HCT116 (cell line): ENCODE measurements at regions not wholly inside any gene's neighbourhood (a gene's known extent, or its start where the extent isn't known, plus 50 kb on each side); places are given as distances from the start of the nearest gene placed in this dataset.

Source experiments
- ATAC-seq: fragments of 200-7000 bp; cut with Tn5 transposase; 2 replicates; pipeline ENCODE4 v1.9.1; 2020; ENCODE audit warnings: mild to moderate bottlenecking, moderate library complexity
- BruUV-seq: library from RNA; stranded (reverse); fragments of 400-500 nt; replicated peaks from 2 replicates; lab custom pipeline; 2021; lab: Mats Ljungman, UMichigan
- CTCF ChIA-PET: fragments of 300-600 bp; sonication (Branson Sonifier 250); formaldehyde crosslinking; loops from one replicate; lab custom pipeline; 2021; ENCODE audit warnings: antibody characterized with exemption; lab: Charles Lee
- POLR2A ChIA-PET: fragments of 300-600, 350-600 bp; sonication (Branson Sonifier 250); formaldehyde crosslinking; loops from one replicate; lab custom pipeline; 2021; ENCODE audit warnings: antibody characterized with exemption; lab: Charles Lee
- RAD21 ChIA-PET, 2 experiments: fragments of 300-600 bp; sonication (Branson Sonifier 250); formaldehyde crosslinking; loops; one replicate each; lab custom pipeline; 2023; ENCODE audit warnings: low total read pairs in 2 of 2; ENCODE audit not compliant: uncharacterized antibody in 2 of 2, unreplicated experiment in 2 of 2, low non-redundant PET in 1 of 2; lab: Charles Lee
- DNase-seq: peaks from one replicate; pipeline ENCODE4 v3.0.0-alpha.2; 2010; ENCODE audit warnings: low read depth, low spot score
- H2AFZ ChIP-seq: fragments of 200-600 bp; shearing (Covaris generic), sonication (generic); 2 replicates; pipeline ENCODE4 v1.6.1; 2017; ENCODE audit warnings: low read depth, mixed run types, mixed read lengths, antibody characterized with exemption, low read length; ENCODE audit not compliant: poor library complexity, severe bottlenecking
- H3K27ac ChIP-seq: 2 replicates; pipeline ENCODE4 v1.5.1; 2012; ENCODE audit warnings: low read depth, low read length
- H3K27me3 ChIP-seq: fragments of 200-600 bp; sonication (generic); 2 replicates; pipeline ENCODE4 v1.6.1; 2016; ENCODE audit warnings: mixed run types, low read length, mixed read lengths; ENCODE audit not compliant: insufficient read depth
- H3K36me3 ChIP-seq, 2 experiments: fragments of 200-500 bp in 1 of 2; fragments of 200-600 bp in 1 of 2; sonication (Bioruptor generic) in 1 of 2; sonication (generic) in 1 of 2; 2 replicates each; pipeline versions ENCODE4 v1.5.1 to v1.6.1; 2014 to 2016; ENCODE audit warnings: low read length in 2 of 2, inconsistent platforms in 1 of 2, mixed read lengths in 1 of 2, mixed run types in 1 of 2; ENCODE audit not compliant: insufficient read depth in 2 of 2, control insufficient read depth in 1 of 2
- H3K4me1 ChIP-seq, 2 experiments: fragments of 200-600 bp in 1 of 2; sonication (generic) in 1 of 2; 2 replicates each; pipeline versions ENCODE4 v1.5.1 to v1.6.1; 2012 to 2017; ENCODE audit warnings: low read length in 2 of 2, inconsistent platforms in 1 of 2, mild to moderate bottlenecking in 1 of 2, mixed read lengths in 1 of 2, mixed run types in 1 of 2, moderate library complexity in 1 of 2; ENCODE audit not compliant: insufficient read depth in 2 of 2, control insufficient read depth in 1 of 2
- H3K4me2 ChIP-seq: fragments of 200-600 bp; sonication (generic); 2 replicates; pipeline ENCODE4 v1.6.1; 2017; ENCODE audit warnings: mixed run types, low read length, mixed read lengths
- H3K4me3 ChIP-seq, 2 experiments: fragments of 200-600 bp in 1 of 2; sonication (generic) in 1 of 2; replicated peaks in 1 of 2; 2 replicates each; pipeline ENCODE4 v1.5.1; 2011 to 2016; ENCODE audit warnings: low read length in 2 of 2, control low read depth in 1 of 2, low read depth in 1 of 2, mild to moderate bottlenecking in 1 of 2, mixed read lengths in 1 of 2, mixed run types in 1 of 2
- H3K79me2 ChIP-seq: fragments of 200-600 bp; sonication (generic); 2 replicates; pipeline ENCODE4 v1.6.1; 2017; ENCODE audit warnings: mild to moderate bottlenecking, mixed run types, low read length, moderate library complexity, mixed read lengths; ENCODE audit not compliant: insufficient read depth
- H3K9ac ChIP-seq: fragments of 200-600 bp; sonication (generic); 2 replicates; pipeline ENCODE4 v1.6.1; 2016; ENCODE audit warnings: low read length, mixed read lengths
- H3K9me2 ChIP-seq: fragments of 200-600 bp; sonication (generic), shearing (Covaris generic); 2 replicates; pipeline ENCODE4 v1.6.1; 2017; ENCODE audit warnings: mixed run types, mild to moderate bottlenecking, moderate library complexity; ENCODE audit not compliant: insufficient read depth
- H3K9me3 ChIP-seq, 2 experiments: fragments of 200-500 bp in 1 of 2; fragments of 200-600 bp in 1 of 2; sonication (Bioruptor generic) in 1 of 2; sonication (generic) in 1 of 2; 2 replicates each; pipeline ENCODE4 v1.6.1; 2014 to 2017; ENCODE audit warnings: low read length in 2 of 2, mixed read lengths in 2 of 2, inconsistent platforms in 1 of 2, low read depth in 1 of 2, mild to moderate bottlenecking in 1 of 2, mixed run types in 1 of 2, moderate library complexity in 1 of 2; ENCODE audit not compliant: control insufficient read depth in 1 of 2, insufficient read depth in 1 of 2
- H4K20me1 ChIP-seq: fragments of 200-600 bp; sonication (generic), shearing (Covaris generic); 2 replicates; pipeline ENCODE4 v1.6.1; 2017; ENCODE audit warnings: mixed run types, mild to moderate bottlenecking, moderate library complexity; ENCODE audit not compliant: insufficient read depth
- ATF3 ChIP-seq: IDR thresholded peaks from 2 replicates; pipeline ENCODE4 v1.6.1; 2012
- CEBPB ChIP-seq: IDR thresholded peaks from 2 replicates; pipeline ENCODE4 v1.6.1; 2012; ENCODE audit warnings: low read depth
- CTCF ChIP-seq, 3 experiments: fragments of 200-600 bp in 1 of 3; sonication (generic) in 1 of 3; IDR thresholded peaks in 2 of 3; conservative IDR thresholded peaks in 1 of 3; 2 replicates each; pipeline ENCODE4 v1.5.1; 2012 to 2017; ENCODE audit warnings: low read depth in 2 of 3, low read length in 2 of 3, antibody characterized with exemption in 1 of 3, borderline replicate concordance in 1 of 3, control low read depth in 1 of 3, mild to moderate bottlenecking in 1 of 3, mixed read lengths in 1 of 3, mixed run types in 1 of 3, moderate library complexity in 1 of 3; ENCODE audit not compliant: insufficient read depth in 1 of 3
- EZH2 ChIP-seq: fragments of 200-600 bp; sonication (generic); IDR thresholded peaks from 2 replicates; pipeline ENCODE4 v1.6.1; 2017; ENCODE audit warnings: antibody characterized with exemption, mixed run types
- EZH2phosphoT487 ChIP-seq: fragments of 200-600 bp; IDR thresholded peaks from 2 replicates; pipeline ENCODE4 v1.6.1; 2018; ENCODE audit warnings: antibody characterized with exemption, borderline replicate concordance
- FOSL1 ChIP-seq: IDR thresholded peaks from 2 replicates; pipeline ENCODE4 v1.6.1; 2012; ENCODE audit warnings: low read depth
- JUND ChIP-seq: IDR thresholded peaks from 2 replicates; pipeline ENCODE4 v1.6.1; 2012
- POLR2AphosphoS5 ChIP-seq: IDR thresholded peaks from 2 replicates; pipeline ENCODE4 v1.6.1; 2011; ENCODE audit warnings: mild to moderate bottlenecking, low read depth, low read length, moderate library complexity
- REST ChIP-seq: IDR thresholded peaks from 2 replicates; pipeline ENCODE4 v1.6.1; 2012; ENCODE audit warnings: low read depth
- TCF7L2 ChIP-seq: IDR thresholded peaks from 2 replicates; pipeline ENCODE4 v1.7.0; 2011; ENCODE audit warnings: borderline replicate concordance, inconsistent platforms; ENCODE audit not compliant: insufficient read depth, insufficient read length; ENCODE audit errors: extremely low read depth
- YY1 ChIP-seq: IDR thresholded peaks from 2 replicates; pipeline ENCODE4 v1.6.1; 2011; ENCODE audit warnings: low read length, low read depth, moderate library complexity, mild to moderate bottlenecking; ENCODE audit not compliant: insufficient replicate concordance; ENCODE audit errors: extremely low read depth
- ZBTB33 ChIP-seq: IDR thresholded peaks from 2 replicates; pipeline ENCODE4 v1.6.1; 2011; ENCODE audit warnings: mild to moderate bottlenecking, low read length, moderate library complexity; ENCODE audit not compliant: insufficient replicate concordance; ENCODE audit errors: extremely low read depth
- ZFX ChIP-seq: fragments of 450-650 bp; IDR thresholded peaks from 2 replicates; pipeline ENCODE4 v1.6.1; 2017
- ZNF274 ChIP-seq: fragments of 200-500 bp; sonication (Bioruptor generic); IDR thresholded peaks from 2 replicates; pipeline ENCODE4 v1.6.1; 2014; ENCODE audit warnings: mild to moderate bottlenecking, low read depth, low read length, inconsistent platforms
- intact Hi-C: fragments of 100-400 bp; cut with micrococcal nuclease; formaldehyde crosslinking; loops from 2 replicates; pipeline ENCODE4 v1.10.0; 2022

GRCh38 chr6:63140692-63141318 lies 70.5 kb upstream of the FKBP1C start:
- Histone ChIP-seq H3K36me3 (no peaks in the 10 kb centered on the region), H3K4me3 (no peak overlapping the region), H3K79me2 (no peaks in the 10 kb centered on the region), H3K4me2 (no peak overlapping the region), H3K27ac (no peak overlapping the region), H3K9me2 (no peaks in the 10 kb centered on the region), H2AFZ (no peak overlapping the region), H4K20me1 (no peaks in the 10 kb centered on the region), H3K27me3 (no peaks in the 10 kb centered on the region), H3K9ac (no peak overlapping the region), H3K9me3 (no peaks in the 10 kb centered on the region), H3K4me1 (no peaks in the 10 kb centered on the region)
- RAD21 ChIA-PET: no interaction called here
- DNase-seq (no peak), ATAC-seq (no peak)
- CTCF ChIA-PET: no interaction called here
- BruUV-seq: no TSS peak
- intact Hi-C loops: no loop called here
- TF ChIP-seq POLR2AphosphoS5: no peak
- TF ChIP-seq ZBTB33: no peak
- no peak for TF ChIP-seq CTCF (IDR thresholded peaks at IDR 0.05 in 2 of 3, conservative IDR thresholded peaks at IDR 0.05 in 1 of 3; ENCODE audit: borderline replicate concordance in 1 of 3, insufficient read depth in 1 of 3, low read depth in 2 of 3, low read length in 2 of 3)
- TF ChIP-seq REST: no peak
- no peak for TF ChIP-seq YY1
- TF ChIP-seq TCF7L2: no peak
- TF ChIP-seq EZH2phosphoT487: no peak
- no peak for TF ChIP-seq FOSL1
- no peak for TF ChIP-seq CEBPB
- no peak for TF ChIP-seq EZH2
- no peak for TF ChIP-seq ATF3
- TF ChIP-seq JUND: no peak
- TF ChIP-seq ZFX: no peak
- TF ChIP-seq ZNF274: no peak
- POLR2A ChIA-PET: no interaction called here
